ENCODE measurements at regions not wholly inside any gene's neighbourhood (a gene's known extent, or its start where the extent isn't known, plus 50 kb on each side); places are given as distances from the start of the nearest gene placed in this dataset.
"Not testable (repeated sequence)": the region's sequence is repeated elsewhere in the genome, so short reads cannot be mapped to it uniquely, and the experiment has no call there.

DNA sequence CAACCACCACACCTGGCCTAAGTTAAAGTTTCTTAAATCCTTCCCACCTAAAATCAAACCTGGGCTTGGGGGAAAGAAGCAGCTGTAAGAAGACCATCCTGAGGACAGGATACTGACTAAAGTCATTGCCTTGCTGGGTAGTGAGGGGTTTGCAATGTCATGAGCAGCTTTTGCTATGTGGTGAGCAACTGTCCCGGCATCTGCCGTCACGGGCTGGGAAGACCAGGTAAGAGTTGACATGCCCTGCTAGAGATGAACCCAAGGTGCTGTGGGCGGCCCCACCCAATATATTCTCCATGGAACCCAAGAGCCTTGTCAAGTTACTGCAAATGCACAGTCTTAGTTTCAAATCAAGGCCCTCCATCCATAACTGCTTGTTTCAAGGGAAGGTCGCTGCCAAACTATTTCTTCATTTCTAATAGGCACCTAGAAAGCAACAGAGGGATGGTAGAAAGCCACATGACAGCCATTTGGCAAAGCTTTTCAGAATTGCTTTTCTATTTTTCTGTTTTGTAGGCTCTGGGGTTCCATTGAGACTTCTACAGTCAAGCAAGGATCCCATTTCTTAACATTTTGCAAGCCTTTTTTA lies 357.8 kb upstream of the JARID2 start:
- TF ChIP-seq, protein P1, sequence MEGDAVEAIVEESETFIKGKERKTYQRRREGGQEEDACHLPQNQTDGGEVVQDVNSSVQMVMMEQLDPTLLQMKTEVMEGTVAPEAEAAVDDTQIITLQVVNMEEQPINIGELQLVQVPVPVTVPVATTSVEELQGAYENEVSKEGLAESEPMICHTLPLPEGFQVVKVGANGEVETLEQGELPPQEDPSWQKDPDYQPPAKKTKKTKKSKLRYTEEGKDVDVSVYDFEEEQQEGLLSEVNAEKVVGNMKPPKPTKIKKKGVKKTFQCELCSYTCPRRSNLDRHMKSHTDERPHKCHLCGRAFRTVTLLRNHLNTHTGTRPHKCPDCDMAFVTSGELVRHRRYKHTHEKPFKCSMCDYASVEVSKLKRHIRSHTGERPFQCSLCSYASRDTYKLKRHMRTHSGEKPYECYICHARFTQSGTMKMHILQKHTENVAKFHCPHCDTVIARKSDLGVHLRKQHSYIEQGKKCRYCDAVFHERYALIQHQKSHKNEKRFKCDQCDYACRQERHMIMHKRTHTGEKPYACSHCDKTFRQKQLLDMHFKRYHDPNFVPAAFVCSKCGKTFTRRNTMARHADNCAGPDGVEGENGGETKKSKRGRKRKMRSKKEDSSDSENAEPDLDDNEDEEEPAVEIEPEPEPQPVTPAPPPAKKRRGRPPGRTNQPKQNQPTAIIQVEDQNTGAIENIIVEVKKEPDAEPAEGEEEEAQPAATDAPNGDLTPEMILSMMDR (IDR thresholded peaks at IDR 0.05), result no peak
- H3K27me3 ChIP-seq (ENCODE audit: insufficient read depth in 3 of 3, low read length in 2 of 3), result no peaks in the 10 kb centered on the region
- intact Hi-C loops (cut with DNase I), result loop anchor here (5.0 to 10.0 kb wide), 3 partner anchors 34 to 357 kb away; partner anchors contain the start of gene JARID2 (in 1 of the 2)
- 98% methylated on average over 5 of the region's 5 CpGs for WGBS, 3 donors
- H3K4me3 ChIP-seq, result no peak overlapping the region
- H3K36me3 ChIP-seq (ENCODE audit: insufficient read depth in 1 of 2, low read depth in 1 of 2), result no peaks in the 10 kb centered on the region
- ATAC-seq (peak in 3 of 4 donors; percentile 17 to 55 (median 29)), DNase-seq (no peak)
- H3K9me3 ChIP-seq, result no peaks in the 10 kb centered on the region
- peaks cover 33% of the 10 kb centered on the region for H3K4me1 ChIP-seq
- peak overlapping the region; percentile 72 for H3K27ac ChIP-seq

DNA sequence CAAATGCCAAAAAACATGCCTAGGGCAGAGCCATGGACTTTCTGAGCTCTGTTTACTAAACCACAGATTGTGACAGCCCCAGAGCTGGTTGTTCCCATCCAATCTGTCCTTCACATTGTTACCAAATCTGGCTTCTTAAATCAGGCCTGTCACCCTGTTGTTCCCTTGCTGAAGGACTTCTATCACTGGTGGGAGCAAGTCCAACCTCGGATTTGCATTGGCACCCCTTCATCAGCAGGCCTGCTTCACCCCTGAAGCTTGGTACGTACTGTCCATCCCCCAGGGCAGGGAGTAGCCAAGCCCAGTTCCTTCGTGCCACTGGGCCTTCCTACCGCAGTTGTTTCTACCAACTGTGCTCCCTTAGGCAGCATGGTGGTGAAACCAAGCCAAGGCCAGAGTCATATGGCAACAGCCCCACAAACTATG lies 357.3 kb upstream of the JARID2 start:
- ATAC-seq (peak; percentile 93 to 97 (median 94)), DNase-seq (peak; percentile 59 to 91)
- no peaks in the 10 kb centered on the region for H3K27me3 ChIP-seq (ENCODE audit: insufficient read depth in 3 of 3, low read length in 2 of 3)
- H3K9me3 ChIP-seq, result no peaks in the 10 kb centered on the region
- 23 to 43% (median 34%) methylated on average over 4 of the region's 4 CpGs for WGBS, 3 donors
- intact Hi-C loops (cut with DNase I), result loop anchor here (5.0 to 10.0 kb wide), 3 partner anchors 34 to 356 kb away; partner anchors contain the start of gene JARID2 (in 1 of the 2)
- peaks cover 28% of the 10 kb centered on the region for H3K4me1 ChIP-seq
- TF ChIP-seq, protein P1 (IDR thresholded peaks at IDR 0.05), result peak; percentile 9
- H3K36me3 ChIP-seq (ENCODE audit: insufficient read depth in 1 of 2, low read depth in 1 of 2), result no peaks in the 10 kb centered on the region
- no peak overlapping the region for H3K4me3 ChIP-seq
- peak overlapping the region; percentile 72 for H3K27ac ChIP-seq

DNA sequence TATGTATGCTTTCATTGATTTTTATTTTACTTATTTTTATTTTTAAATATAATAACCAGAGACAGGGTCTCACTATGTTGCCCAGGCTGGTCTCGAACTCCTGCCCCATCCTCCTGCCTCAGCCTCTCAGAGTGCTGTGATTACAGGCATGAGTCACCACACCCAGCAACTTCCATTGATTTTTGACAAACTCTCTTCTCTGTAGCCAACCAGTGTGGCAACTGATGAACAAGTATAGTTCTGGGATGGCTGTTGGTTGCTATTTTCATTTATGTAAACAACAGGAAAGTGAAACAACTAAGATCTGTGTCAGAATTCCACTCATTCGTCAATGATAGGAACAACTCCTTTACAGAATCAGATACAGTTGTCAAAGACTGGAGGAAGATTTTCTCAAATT lies 356.7 kb upstream of the JARID2 start:
- TF ChIP-seq, protein P1 (IDR thresholded peaks at IDR 0.05), result no peak
- peak in 2 of 4 donors; percentile 27 to 45 for ATAC-seq
- H3K27ac ChIP-seq, result peak overlapping the region; percentile 72
- no peak for DNase-seq
- no peaks in the 10 kb centered on the region for H3K36me3 ChIP-seq (ENCODE audit: insufficient read depth in 1 of 2, low read depth in 1 of 2)
- WGBS, 3 donors, result 58 to 62% (median 59%) methylated on average over 2 of the region's 2 CpGs
- no peaks in the 10 kb centered on the region for H3K9me3 ChIP-seq
- no peaks in the 10 kb centered on the region for H3K27me3 ChIP-seq (ENCODE audit: insufficient read depth in 3 of 3, low read length in 2 of 3)
- intact Hi-C loops (cut with DNase I), result loop anchor here (5.0 to 10.0 kb wide), 3 partner anchors 33 to 356 kb away; partner anchors contain the start of gene JARID2 (in 1 of the 2)
- no peak overlapping the region for H3K4me3 ChIP-seq
- H3K4me1 ChIP-seq, result peaks cover 22% of the 10 kb centered on the region

DNA sequence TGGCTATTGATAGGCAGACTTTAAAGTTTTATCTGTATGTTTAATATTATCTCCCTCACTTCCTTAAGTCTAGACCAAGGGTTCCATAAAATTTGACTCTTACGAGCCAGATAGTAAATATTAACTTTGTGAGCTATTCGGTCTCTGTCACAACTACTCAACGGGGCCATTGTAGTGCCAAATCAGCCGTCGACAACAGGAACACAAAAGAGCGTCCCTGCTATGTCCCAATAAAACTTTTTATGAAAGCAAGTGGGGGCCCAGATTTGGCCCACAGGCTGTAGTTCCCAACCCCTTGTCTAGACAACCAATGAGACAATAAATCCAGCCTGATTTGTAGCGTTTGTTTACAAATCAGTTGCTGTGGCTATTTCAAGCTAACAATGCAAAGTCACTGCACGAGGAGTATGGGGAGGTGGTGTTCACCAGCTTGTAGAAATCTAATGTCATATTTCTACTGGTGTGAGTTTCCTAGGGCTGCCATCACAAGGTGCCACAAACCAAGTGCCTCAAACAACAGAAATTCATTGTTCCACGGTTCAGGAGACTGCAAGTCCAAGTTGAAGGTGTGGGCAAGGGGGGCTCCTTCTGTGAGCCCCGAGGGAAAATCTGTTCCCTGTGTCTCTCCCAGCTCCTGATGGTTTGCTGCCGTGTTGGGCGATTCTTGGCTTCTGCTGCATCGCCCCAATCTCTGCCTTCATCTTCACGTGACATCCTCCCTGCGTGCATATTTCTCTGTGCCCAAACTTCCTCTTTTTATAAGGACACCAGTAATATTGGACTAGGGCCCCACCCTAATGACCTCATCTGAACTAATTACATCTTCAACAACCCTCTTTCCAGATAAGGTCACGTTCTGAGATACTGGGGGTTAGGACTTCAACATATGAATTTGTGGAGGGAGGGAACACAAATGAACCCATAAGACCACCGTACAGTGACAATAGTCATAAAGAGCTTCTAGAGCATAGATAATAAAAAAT lies 356.0 kb upstream of the JARID2 start:
- ATAC-seq, result no peak
- H3K4me3 ChIP-seq, result no peak overlapping the region
- H3K27ac ChIP-seq, result peak overlapping the region; percentile 11
- no peaks in the 10 kb centered on the region for H3K36me3 ChIP-seq (ENCODE audit: insufficient read depth in 1 of 2, low read depth in 1 of 2)
- 91 to 94% (median 91%) methylated on average over 17 of the region's 17 CpGs for WGBS, 3 donors
- no peaks in the 10 kb centered on the region for H3K27me3 ChIP-seq (ENCODE audit: insufficient read depth in 3 of 3, low read length in 2 of 3)
- TF ChIP-seq, protein P1 (IDR thresholded peaks at IDR 0.05), result no peak
- no peaks in the 10 kb centered on the region for H3K9me3 ChIP-seq
- peaks cover 20% of the 10 kb centered on the region for H3K4me1 ChIP-seq
- DNase-seq, result no peak
- intact Hi-C loops (cut with DNase I), result loop anchor here (5.0 to 10.0 kb wide), 3 partner anchors 32 to 355 kb away; partner anchors contain the start of gene JARID2 (in 1 of the 2)

DNA sequence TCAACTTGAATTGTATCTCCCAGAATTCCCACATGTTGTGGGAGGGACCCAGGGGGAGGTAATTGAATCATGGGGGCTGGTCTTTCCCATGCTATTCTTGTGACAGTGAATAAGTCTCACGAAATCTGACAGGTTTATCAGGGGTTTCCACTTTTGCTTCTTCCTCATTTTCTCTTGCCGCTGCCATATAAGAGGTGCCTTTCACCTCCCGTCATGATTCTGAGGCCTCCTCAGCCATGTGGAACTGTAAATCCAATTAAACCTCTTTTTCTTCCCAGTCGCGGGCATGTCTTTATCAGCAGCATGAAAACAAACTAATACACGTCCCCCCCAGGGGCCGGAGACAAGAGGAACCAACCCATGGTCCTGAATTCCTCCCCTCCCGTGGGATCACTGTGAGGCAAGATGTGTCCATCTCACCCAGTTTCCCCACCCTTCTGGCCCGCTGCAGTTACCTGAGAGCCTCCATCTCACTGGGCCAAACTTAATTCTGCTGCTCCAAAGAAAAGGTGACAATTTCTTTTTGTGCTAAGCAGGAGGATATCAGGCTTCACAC lies 354.0 kb upstream of the JARID2 start:
- H3K9me3 ChIP-seq; DNase-seq; H3K27ac ChIP-seq; intact Hi-C loops (cut with DNase I); H3K4me3 ChIP-seq; ATAC-seq; H3K27me3 ChIP-seq (ENCODE audit: insufficient read depth in 3 of 3, low read length in 2 of 3); H3K36me3 ChIP-seq (ENCODE audit: insufficient read depth in 1 of 2, low read depth in 1 of 2): not testable (repeated sequence)
- peaks cover 20% of the 10 kb centered on the region for H3K4me1 ChIP-seq
- WGBS, 3 donors, result 77 to 82% (median 81%) methylated on average over 9 of the region's 9 CpGs
